HCT116 (cell line): ENCODE measurements at regions not wholly inside any gene's neighbourhood (a gene's known extent, or its start where the extent isn't known, plus 50 kb on each side); places are given as distances from the start of the nearest gene placed in this dataset.

ENCODE experiments used
- CEBPB ChIP-seq: IDR thresholded peaks from 2 replicates; pipeline ENCODE4 v1.6.1; 2012; ENCODE audit warnings: low read depth
- POLR2A ChIP-seq: IDR thresholded peaks from 2 replicates; pipeline ENCODE4 v1.7.0; 2011; ENCODE audit warnings: borderline replicate concordance; ENCODE audit not compliant: insufficient read depth, insufficient read length; ENCODE audit errors: extremely low read depth
- SIN3A ChIP-seq: IDR thresholded peaks from 2 replicates; pipeline ENCODE4 v1.6.1; 2012; ENCODE audit warnings: low read depth
- TF ChIP-seq, protein P1 (sequence below), 3 experiments: fragments of 200-600 bp in 1 of 3; sonication (generic) in 1 of 3; IDR thresholded peaks in 2 of 3; conservative IDR thresholded peaks in 1 of 3; 2 replicates each; pipeline ENCODE4 v1.5.1; 2012 to 2017; ENCODE audit warnings: low read depth in 2 of 3, low read length in 2 of 3, antibody characterized with exemption in 1 of 3, borderline replicate concordance in 1 of 3, control low read depth in 1 of 3, mild to moderate bottlenecking in 1 of 3, mixed read lengths in 1 of 3, mixed run types in 1 of 3, moderate library complexity in 1 of 3; ENCODE audit not compliant: insufficient read depth in 1 of 3

DNA sequence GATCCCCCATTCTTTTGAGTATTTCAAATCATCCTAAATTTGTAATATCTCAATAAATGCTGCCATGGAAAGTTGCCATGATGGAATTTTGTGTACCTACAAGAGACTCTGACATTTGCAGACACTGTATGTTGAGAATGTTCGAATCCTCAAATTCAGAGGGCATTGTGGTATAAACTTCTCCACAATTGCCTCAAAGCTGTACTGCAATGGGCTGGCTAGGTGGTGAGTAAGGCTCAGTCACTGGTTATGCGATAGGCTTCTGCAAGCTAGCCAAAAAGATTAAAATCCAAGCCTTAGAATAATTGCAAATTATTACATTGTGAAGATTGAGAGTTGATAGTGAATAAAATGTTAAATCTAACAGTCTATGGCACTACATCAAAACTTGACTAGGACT is 130.2 kb upstream of the CEP162 start:
- no peak for TF ChIP-seq CEBPB
- TF ChIP-seq, protein P1, sequence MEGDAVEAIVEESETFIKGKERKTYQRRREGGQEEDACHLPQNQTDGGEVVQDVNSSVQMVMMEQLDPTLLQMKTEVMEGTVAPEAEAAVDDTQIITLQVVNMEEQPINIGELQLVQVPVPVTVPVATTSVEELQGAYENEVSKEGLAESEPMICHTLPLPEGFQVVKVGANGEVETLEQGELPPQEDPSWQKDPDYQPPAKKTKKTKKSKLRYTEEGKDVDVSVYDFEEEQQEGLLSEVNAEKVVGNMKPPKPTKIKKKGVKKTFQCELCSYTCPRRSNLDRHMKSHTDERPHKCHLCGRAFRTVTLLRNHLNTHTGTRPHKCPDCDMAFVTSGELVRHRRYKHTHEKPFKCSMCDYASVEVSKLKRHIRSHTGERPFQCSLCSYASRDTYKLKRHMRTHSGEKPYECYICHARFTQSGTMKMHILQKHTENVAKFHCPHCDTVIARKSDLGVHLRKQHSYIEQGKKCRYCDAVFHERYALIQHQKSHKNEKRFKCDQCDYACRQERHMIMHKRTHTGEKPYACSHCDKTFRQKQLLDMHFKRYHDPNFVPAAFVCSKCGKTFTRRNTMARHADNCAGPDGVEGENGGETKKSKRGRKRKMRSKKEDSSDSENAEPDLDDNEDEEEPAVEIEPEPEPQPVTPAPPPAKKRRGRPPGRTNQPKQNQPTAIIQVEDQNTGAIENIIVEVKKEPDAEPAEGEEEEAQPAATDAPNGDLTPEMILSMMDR (IDR thresholded peaks at IDR 0.05 in 2 of 3, conservative IDR thresholded peaks at IDR 0.05 in 1 of 3; ENCODE audit: borderline replicate concordance in 1 of 3, insufficient read depth in 1 of 3, low read depth in 2 of 3, low read length in 2 of 3), result no peak
- no peak for TF ChIP-seq SIN3A
- TF ChIP-seq POLR2A, result no peak
